ENCODE measurements at regions not wholly inside any gene's neighbourhood (a gene's known extent, or its start where the extent isn't known, plus 50 kb on each side); places are given as distances from the start of the nearest gene placed in this dataset.

GRCh38 chr13:22447132-22447886 is 733.5 kb upstream of the SGCG start (continued):
- TF ChIP-seq ZFX (IDR thresholded peaks at IDR 0.05) (no peak), POLR2A (IDR thresholded peaks at IDR 0.05; ENCODE audit: borderline replicate concordance, extremely low read depth, insufficient read depth, insufficient read length) (no peak), ZNF274 (IDR thresholded peaks at IDR 0.05; ENCODE audit: low read depth, low read length) (no peak)

GRCh38 chr13:22449251-22449650 is 731.5 kb upstream of the SGCG start:
- Histone ChIP-seq H3K9me2 (ENCODE audit: insufficient read depth) (no peaks in the 10 kb centered on the region), H3K4me2 (ENCODE audit: low read length) (no peak overlapping the region), H4K20me1 (ENCODE audit: insufficient read depth) (no peaks in the 10 kb centered on the region), H3K4me1 (ENCODE audit: control insufficient read depth in 1 of 2, insufficient read depth in 2 of 2, low read length in 2 of 2) (no peaks in the 10 kb centered on the region), H3K36me3 (ENCODE audit: control insufficient read depth in 1 of 2, insufficient read depth in 2 of 2, low read length in 2 of 2) (no peaks in the 10 kb centered on the region), H3K79me2 (ENCODE audit: insufficient read depth, low read length) (no peaks in the 10 kb centered on the region), H3K27ac (ENCODE audit: low read depth, low read length) (no peak overlapping the region), H2AFZ (ENCODE audit: low read depth, low read length, poor library complexity, severe bottlenecking) (no peak overlapping the region), H3K27me3 (ENCODE audit: insufficient read depth, low read length) (no peaks in the 10 kb centered on the region), H3K9ac (ENCODE audit: low read length) (no peak overlapping the region), H3K4me3 (replicated peaks in 1 of 2; ENCODE audit: low read depth in 1 of 2, low read length in 2 of 2) (no peak overlapping the region), H3K9me3 (ENCODE audit: control insufficient read depth in 1 of 2, insufficient read depth in 1 of 2, low read depth in 1 of 2, low read length in 2 of 2) (no peaks in the 10 kb centered on the region)
- DNase-seq (ENCODE audit: low read depth, low spot score), result no peak
- ATAC-seq, result no peak
- ChIA-PET RAD21 (ENCODE audit: low non-redundant PET in 1 of 2, low total read pairs in 2 of 2, uncharacterized antibody in 2 of 2, unreplicated experiment in 2 of 2) (no interaction called here), CTCF (no interaction called here), POLR2A (no interaction called here)
- intact Hi-C loops (cut with micrococcal nuclease), result no loop called here
- no peak for TF ChIP-seq ZNF274 (IDR thresholded peaks at IDR 0.05; ENCODE audit: low read depth, low read length)
- TF ChIP-seq REST (IDR thresholded peaks at IDR 0.05; ENCODE audit: low read depth), result no peak
- TF ChIP-seq RAD21 (IDR thresholded peaks at IDR 0.05; ENCODE audit: low read depth), result no peak
- no peak for TF ChIP-seq SRF (IDR thresholded peaks at IDR 0.05; ENCODE audit: low read depth)
- no peak for TF ChIP-seq POLR2AphosphoS5 (IDR thresholded peaks at IDR 0.05; ENCODE audit: low read depth, low read length)
- no peak for TF ChIP-seq EZH2 (IDR thresholded peaks at IDR 0.05)
- TF ChIP-seq ZBTB33 (IDR thresholded peaks at IDR 0.05; ENCODE audit: extremely low read depth, insufficient replicate concordance, low read length), result no peak
- TF ChIP-seq SP1 (IDR thresholded peaks at IDR 0.05; ENCODE audit: low read depth), result no peak
- BruUV-seq (replicated peaks), result no TSS peak

All from HCT116 (cell line).